ENCODE measurements at regions not wholly inside any gene's neighbourhood (a gene's known extent, or its start where the extent isn't known, plus 50 kb on each side); places are given as distances from the start of the nearest gene placed in this dataset.

- TF ChIP-seq EP300 (IDR thresholded peaks at IDR 0.05) (no peak), CTCF (IDR thresholded peaks at IDR 0.05) (no peak), POLR2AphosphoS5 (IDR thresholded peaks at IDR 0.05) (no peak), POLR2A (IDR thresholded peaks at IDR 0.05) (no peak)
Observed at GRCh38 chr4:155564880-155565279, 101.8 kb upstream of the GUCY1A1 start.

Measured in sigmoid colon (tissue), 4 donors.